Trophoblast cell (in vitro differentiated cells and primary cell): ENCODE measurements at regions not wholly inside any gene's neighbourhood (a gene's known extent, or its start where the extent isn't known, plus 50 kb on each side); places are given as distances from the start of the nearest gene placed in this dataset.

ENCODE experiments used
- DNase-seq, 2 donors: peaks; one replicate each; pipeline ENCODE4 v3.0.0-alpha.2; 2016
- H2AFZ ChIP-seq: 2 replicates; pipeline ENCODE4 v1.6.1; 2013; ENCODE audit warnings: low read length, moderate library complexity, mild to moderate bottlenecking; ENCODE audit not compliant: insufficient read depth, poor library complexity
- H2AK5ac ChIP-seq: 2 replicates; pipeline ENCODE4 v1.6.1; 2013; ENCODE audit warnings: mild to moderate bottlenecking, low read length
- H2BK120ac ChIP-seq: 2 replicates; pipeline ENCODE4 v1.6.1; 2013; ENCODE audit warnings: low read length, mild to moderate bottlenecking, moderate library complexity; ENCODE audit not compliant: insufficient read depth, poor library complexity
- H2BK12ac ChIP-seq: 2 replicates; pipeline ENCODE4 v1.6.1; 2013; ENCODE audit warnings: mild to moderate bottlenecking, low read length, moderate library complexity
- H2BK5ac ChIP-seq: 2 replicates; pipeline ENCODE4 v1.6.1; 2013; ENCODE audit warnings: low read length, low read depth, moderate library complexity, mild to moderate bottlenecking; ENCODE audit not compliant: poor library complexity
- H3K14ac ChIP-seq: 2 replicates; pipeline ENCODE4 v1.6.1; 2013; ENCODE audit warnings: mild to moderate bottlenecking, low read length
- H3K18ac ChIP-seq: 2 replicates; pipeline ENCODE4 v1.6.1; 2013; ENCODE audit warnings: mild to moderate bottlenecking, low read length
- H3K23ac ChIP-seq: 2 replicates; pipeline ENCODE4 v1.6.1; 2013; ENCODE audit warnings: low read length
- H3K27ac ChIP-seq: 2 replicates; pipeline ENCODE4 v1.5.1; 2013; ENCODE audit warnings: low read depth, mild to moderate bottlenecking, inconsistent platforms, low read length, moderate library complexity
- H3K27me3 ChIP-seq: 2 replicates; pipeline ENCODE4 v1.6.1; 2013; ENCODE audit warnings: inconsistent platforms, mild to moderate bottlenecking, low read length, moderate library complexity; ENCODE audit not compliant: insufficient read depth
- H3K36me3 ChIP-seq, 2 experiments: 1 replicate in 1 of 2; 2 replicates in 1 of 2; pipeline ENCODE4 v1.6.1; 2013; ENCODE audit warnings: low read length in 2 of 2, mild to moderate bottlenecking in 2 of 2, moderate library complexity in 1 of 2; ENCODE audit not compliant: insufficient read depth in 2 of 2, control insufficient read depth in 1 of 2
- H3K4ac ChIP-seq: 2 replicates; pipeline ENCODE4 v1.6.1; 2013; ENCODE audit warnings: low read depth, mild to moderate bottlenecking, low read length, moderate library complexity
- H3K4me1 ChIP-seq, 2 experiments: 1 replicate in 1 of 2; 2 replicates in 1 of 2; pipeline ENCODE4 v1.6.1; 2013; ENCODE audit warnings: low read length in 2 of 2, mild to moderate bottlenecking in 2 of 2, moderate library complexity in 1 of 2; ENCODE audit not compliant: insufficient read depth in 2 of 2, control insufficient read depth in 1 of 2
- H3K4me2 ChIP-seq: 2 replicates; pipeline ENCODE4 v1.6.1; 2013; ENCODE audit warnings: inconsistent platforms, mild to moderate bottlenecking, low read length, moderate library complexity
- H3K4me3 ChIP-seq: 2 replicates; pipeline ENCODE4 v1.5.1; 2013; ENCODE audit warnings: mild to moderate bottlenecking, low read depth, low read length, inconsistent platforms
- H3K79me1 ChIP-seq: one replicate; pipeline ENCODE4 v1.6.1; 2013; ENCODE audit warnings: low read length
- H3K79me2 ChIP-seq: 2 replicates; pipeline ENCODE4 v1.6.1; 2013; ENCODE audit warnings: low read length, mild to moderate bottlenecking; ENCODE audit not compliant: control insufficient read depth, insufficient read depth, poor library complexity
- H3K9ac ChIP-seq: 2 replicates; pipeline ENCODE4 v1.6.1; 2013; ENCODE audit warnings: mild to moderate bottlenecking, low read length
- H3K9me3 ChIP-seq: 2 replicates; pipeline ENCODE4 v1.6.1; 2013; ENCODE audit warnings: low read depth, mild to moderate bottlenecking, control low read depth, inconsistent platforms, low read length; ENCODE audit not compliant: insufficient read depth
- H4K12ac ChIP-seq: 2 replicates; pipeline ENCODE4 v1.6.1; 2013; ENCODE audit warnings: low read depth, mild to moderate bottlenecking, low read length, moderate library complexity
- H4K8ac ChIP-seq: 2 replicates; pipeline ENCODE4 v1.6.1; 2013; ENCODE audit warnings: low read depth, mild to moderate bottlenecking, low read length, moderate library complexity
- H4K91ac ChIP-seq: one replicate; pipeline ENCODE4 v1.6.1; 2013; ENCODE audit warnings: low read depth, mild to moderate bottlenecking, low read length, moderate library complexity
- WGBS: extraction: QIAGEN DNeasy Blood & Tissue Kit; methylation state at CpG from one replicate; pipeline ENCODE4 v1.1.7; 2013; ENCODE audit warnings: missing lambda C conversion rate; ENCODE audit not compliant: insufficient read length, insufficient coverage; ENCODE audit errors: extremely low coverage; 5-methylcytosine and 5-hydroxymethylcytosine counted together

DNA sequence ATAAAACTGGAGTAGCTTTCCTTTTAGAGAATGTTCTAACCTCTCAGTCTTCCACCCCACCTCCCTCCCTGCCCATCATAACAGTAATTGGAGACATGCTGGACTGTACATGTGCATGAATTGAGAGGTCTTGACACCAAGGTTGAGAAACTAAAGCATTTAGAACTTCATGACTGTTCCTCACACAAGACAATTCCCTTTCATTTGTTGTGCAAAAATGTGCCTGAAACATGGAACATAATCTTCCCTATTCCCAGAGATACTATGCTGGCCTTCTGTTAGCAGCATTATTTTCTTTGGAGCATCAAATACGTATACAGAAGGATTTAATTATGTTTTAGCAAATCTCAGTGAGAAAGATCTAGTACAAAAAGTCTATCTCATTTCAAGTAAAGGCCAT is 97.5 kb upstream of the KCNE2 start:
- no peak for DNase-seq
- H4K91ac ChIP-seq = no peak overlapping the region

DNA sequence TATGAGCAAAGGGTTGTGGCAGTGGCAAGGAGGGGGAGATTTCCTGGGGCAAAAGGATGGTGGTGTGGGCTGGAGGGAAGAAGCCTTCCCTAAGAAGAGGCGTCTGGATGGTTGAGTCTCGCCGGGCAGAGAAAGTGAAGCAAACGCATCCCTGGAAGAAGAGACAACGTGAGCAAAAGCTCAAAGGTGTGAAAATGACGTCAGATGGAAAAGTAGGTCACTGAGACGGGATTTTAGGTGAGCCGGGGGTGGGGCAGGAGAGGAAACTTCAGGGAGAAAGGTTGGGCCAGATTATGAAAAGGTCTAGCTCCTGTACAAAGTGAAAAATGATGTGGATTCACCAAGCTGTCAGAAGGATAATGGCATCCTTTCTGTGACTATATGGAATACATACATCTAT is 95.3 kb upstream of the KCNE2 start:
- DNase-seq = no peak

More for the DNA sequence above, 97.5 kb upstream of the KCNE2 start:
- Histone ChIP-seq H4K12ac (no peak overlapping the region), H3K9ac (no peak overlapping the region), H3K4me3 (no peak overlapping the region), H4K8ac (no peak overlapping the region), H3K27me3 (no peaks in the 10 kb centered on the region), H2AK5ac (no peak overlapping the region), H3K9me3 (no peaks in the 10 kb centered on the region), H3K18ac (no peak overlapping the region), H3K4ac (no peak overlapping the region), H2BK12ac (no peak overlapping the region), H3K14ac (no peak overlapping the region), H2BK120ac (no peak overlapping the region), H3K23ac (no peak overlapping the region), H2AFZ (no peak overlapping the region), H3K79me2 (no peaks in the 10 kb centered on the region), H3K36me3 (no peaks in the 10 kb centered on the region), H2BK5ac (no peak overlapping the region), H3K79me1 (no peaks in the 10 kb centered on the region), H3K4me2 (no peak overlapping the region), H3K27ac (no peak overlapping the region), H3K4me1 (no peaks in the 10 kb centered on the region)
- WGBS = no CpG with 5 or more reads among the region's 1 CpG

GRCh38 chr21:34270411-34270810 is 93.4 kb upstream of the KCNE2 start:
- Histone ChIP-seq H3K4me1 (no peaks in the 10 kb centered on the region), H3K14ac (no peak overlapping the region)

More for the DNA sequence above, 95.3 kb upstream of the KCNE2 start:
- Histone ChIP-seq H2AFZ (no peak overlapping the region), H3K4ac (no peak overlapping the region), H3K4me3 (no peak overlapping the region), H3K9ac (no peak overlapping the region), H3K14ac (no peak overlapping the region), H4K12ac (no peak overlapping the region), H4K8ac (no peak overlapping the region), H3K27me3 (no peaks in the 10 kb centered on the region), H3K4me2 (no peak overlapping the region), H3K9me3 (no peaks in the 10 kb centered on the region), H2BK5ac (no peak overlapping the region), H4K91ac (no peak overlapping the region), H2AK5ac (no peak overlapping the region), H3K36me3 (no peaks in the 10 kb centered on the region), H3K4me1 (no peaks in the 10 kb centered on the region), H2BK120ac (no peak overlapping the region), H2BK12ac (no peak overlapping the region), H3K18ac (no peak overlapping the region), H3K79me1 (no peaks in the 10 kb centered on the region), H3K27ac (no peak overlapping the region), H3K79me2 (no peaks in the 10 kb centered on the region), H3K23ac (no peak overlapping the region)
- no CpG with 5 or more reads among the region's 8 CpGs for WGBS

DNA sequence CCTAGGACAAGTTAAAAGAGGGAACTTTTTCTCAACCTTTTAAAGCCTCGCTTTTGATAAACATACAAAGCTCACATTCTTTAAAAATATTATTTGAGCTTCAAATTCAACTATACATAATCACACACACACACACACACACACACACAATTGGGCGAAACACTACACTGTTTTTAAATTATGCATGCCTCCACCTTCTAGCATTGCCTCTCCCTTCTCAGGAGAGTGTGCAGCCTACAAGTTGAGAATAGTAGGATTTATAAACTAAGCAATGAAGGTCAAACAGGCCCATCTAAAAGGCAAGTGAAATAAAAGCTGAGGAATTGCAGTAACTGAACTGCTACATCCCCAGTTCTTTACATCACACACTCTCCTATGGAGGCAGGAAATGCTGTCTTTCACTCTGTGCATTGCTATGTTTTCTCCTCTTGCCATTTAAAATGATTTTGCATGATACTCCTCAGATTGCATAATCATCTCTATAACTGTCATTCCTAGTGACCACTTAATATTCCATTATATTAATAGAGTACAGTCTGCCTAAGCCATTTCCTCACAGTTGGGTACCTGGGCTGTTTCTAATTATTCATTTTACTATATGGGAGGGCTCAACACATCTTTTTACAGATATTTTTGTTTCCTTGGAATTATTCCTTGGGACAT is 92.5 kb upstream of the KCNE2 start:
- Histone ChIP-seq H2BK120ac (no peak overlapping the region), H2AFZ (no peak overlapping the region), H2AK5ac (no peak overlapping the region), H3K4ac (no peak overlapping the region), H2BK5ac (no peak overlapping the region), H3K9ac (no peak overlapping the region), H3K4me3 (no peak overlapping the region), H4K91ac (no peak overlapping the region), H3K4me2 (no peak overlapping the region), H3K18ac (no peak overlapping the region), H3K79me1 (no peaks in the 10 kb centered on the region), H3K27me3 (no peaks in the 10 kb centered on the region), H3K14ac (no peak overlapping the region), H3K36me3 (no peaks in the 10 kb centered on the region), H3K9me3 (no peaks in the 10 kb centered on the region), H3K4me1 (no peaks in the 10 kb centered on the region), H3K27ac (no peak overlapping the region), H3K23ac (no peak overlapping the region), H2BK12ac (no peak overlapping the region), H4K12ac (no peak overlapping the region), H4K8ac (no peak overlapping the region), H3K79me2 (no peaks in the 10 kb centered on the region)
- no peak for DNase-seq
- no CpG with 5 or more reads among the region's 2 CpGs for WGBS

More at GRCh38 chr21:34270411-34270810, 93.4 kb upstream of the KCNE2 start:
- Histone ChIP-seq H3K79me2 (no peaks in the 10 kb centered on the region), H2AFZ (no peak overlapping the region), H3K27me3 (no peaks in the 10 kb centered on the region), H2BK5ac (no peak overlapping the region), H3K23ac (no peak overlapping the region), H2AK5ac (no peak overlapping the region), H3K79me1 (no peaks in the 10 kb centered on the region), H3K4me2 (no peak overlapping the region), H3K9ac (no peak overlapping the region), H3K4me3 (no peak overlapping the region), H4K12ac (no peak overlapping the region), H3K9me3 (no peaks in the 10 kb centered on the region), H2BK12ac (no peak overlapping the region), H3K4ac (no peak overlapping the region), H4K91ac (no peak overlapping the region), H3K36me3 (no peaks in the 10 kb centered on the region), H2BK120ac (no peak overlapping the region), H3K27ac (no peak overlapping the region), H4K8ac (no peak overlapping the region), H3K18ac (no peak overlapping the region)
- no peak for DNase-seq
- WGBS = no CpG with 5 or more reads among the region's 6 CpGs
